Astrocyte (in vitro differentiated cells and primary cell): ENCODE measurements at regions not wholly inside any gene's neighbourhood (a gene's known extent, or its start where the extent isn't known, plus 50 kb on each side); places are given as distances from the start of the nearest gene placed in this dataset.
"Not testable (repeated sequence)": the region's sequence is repeated elsewhere in the genome, so short reads cannot be mapped to it uniquely, and the experiment has no call there.

Experiments
- DNase-seq: peaks from one replicate; pipeline ENCODE4 v3.0.0-alpha.2; 2010; ENCODE audit warnings: low read depth
- FAIRE-seq: peaks from 2 replicates; lab custom pipeline; 2011; peaks lifted over from hg19 to GRCh38; lab: Jason Lieb, UNC
- H2AFZ ChIP-seq: 2 replicates; pipeline ENCODE4 v1.6.0; 2012; ENCODE audit warnings: low read depth, low read length, inconsistent platforms
- H3K27ac ChIP-seq: 2 replicates; pipeline ENCODE4 v1.5.1; 2011; ENCODE audit warnings: low read depth, low read length, inconsistent platforms
- H3K27me3 ChIP-seq: 2 replicates; pipeline ENCODE4 v1.6.0; 2011; ENCODE audit warnings: low read length, inconsistent platforms; ENCODE audit not compliant: insufficient read depth
- H3K36me3 ChIP-seq: 2 replicates; pipeline ENCODE4 v1.5.1; 2011; ENCODE audit warnings: low read length, inconsistent platforms; ENCODE audit not compliant: insufficient read depth
- H3K4me1 ChIP-seq: 2 replicates; pipeline ENCODE4 v1.5.1; 2011; ENCODE audit warnings: low read length, inconsistent platforms; ENCODE audit not compliant: insufficient read depth
- H3K4me2 ChIP-seq: 2 replicates; pipeline ENCODE4 v1.6.0; 2012; ENCODE audit warnings: low read length, inconsistent platforms
- H3K4me3 ChIP-seq: 2 replicates; pipeline ENCODE4 v1.5.1; 2011; ENCODE audit warnings: low read depth, mild to moderate bottlenecking, low read length, inconsistent platforms; ENCODE audit not compliant: insufficient read depth
- H3K79me2 ChIP-seq: 2 replicates; pipeline ENCODE4 v1.6.0; 2012; ENCODE audit warnings: mild to moderate bottlenecking, low read length, inconsistent platforms; ENCODE audit not compliant: insufficient read depth
- H3K9ac ChIP-seq: 2 replicates; pipeline ENCODE4 v1.6.0; 2012; ENCODE audit warnings: mild to moderate bottlenecking, low read length, inconsistent platforms
- H3K9me3 ChIP-seq: 2 replicates; pipeline ENCODE4 v1.5.1; 2012; ENCODE audit warnings: low read depth, mild to moderate bottlenecking, low read length, inconsistent platforms; ENCODE audit not compliant: insufficient read depth
- H4K20me1 ChIP-seq: 2 replicates; pipeline ENCODE4 v1.6.0; 2012; ENCODE audit warnings: low read length, inconsistent platforms; ENCODE audit not compliant: insufficient read depth
- H3K27ac Mint-ChIP-seq: one replicate; pipeline ENCODE4 v1.8.0; 2021; ENCODE audit warnings: mild to moderate bottlenecking, mixed read lengths; ENCODE audit not compliant: unreplicated experiment
- H3K27me3 Mint-ChIP-seq: one replicate; pipeline ENCODE4 v1.8.0; 2021; ENCODE audit warnings: low read depth, mixed read lengths; ENCODE audit not compliant: unreplicated experiment
- H3K36me3 Mint-ChIP-seq: one replicate; pipeline ENCODE4 v1.8.0; 2021; ENCODE audit warnings: low read depth, mixed read lengths; ENCODE audit not compliant: unreplicated experiment
- H3K4me1 Mint-ChIP-seq: one replicate; pipeline ENCODE4 v1.8.0; 2021; ENCODE audit warnings: low read depth, mixed read lengths; ENCODE audit not compliant: unreplicated experiment
- H3K4me3 Mint-ChIP-seq: one replicate; pipeline ENCODE4 v1.8.0; 2021; ENCODE audit warnings: mild to moderate bottlenecking, moderate library complexity, mixed read lengths; ENCODE audit not compliant: unreplicated experiment
- H3K9me3 Mint-ChIP-seq: one replicate; pipeline ENCODE4 v1.8.0; 2021; ENCODE audit warnings: mild to moderate bottlenecking, mixed read lengths; ENCODE audit not compliant: unreplicated experiment
- CTCF ChIP-seq: IDR thresholded peaks from 2 replicates; pipeline ENCODE4 v1.5.1; 2011; ENCODE audit warnings: low read depth, mild to moderate bottlenecking, inconsistent platforms, low read length, moderate library complexity; ENCODE audit not compliant: insufficient read depth
- EZH2 ChIP-seq: IDR thresholded peaks from 2 replicates; pipeline ENCODE4 v1.6.1; 2012; ENCODE audit warnings: mild to moderate bottlenecking, low read length, inconsistent platforms; ENCODE audit not compliant: insufficient read depth

GRCh38 chr17:63286254-63286653 lies 159.9 kb downstream of the CYB561 start:
- Histone ChIP-seq H3K4me2 (no peak overlapping the region), H3K79me2 (peaks cover 25% of the 10 kb centered on the region), H3K9ac (no peak overlapping the region), H3K27ac (peak overlapping the region; percentile 57), H2AFZ (no peak overlapping the region), H3K27me3 (no peaks in the 10 kb centered on the region), H3K36me3 (no peaks in the 10 kb centered on the region), H4K20me1 (no peaks in the 10 kb centered on the region), H3K9me3 (no peaks in the 10 kb centered on the region), H3K4me1 (peaks cover 7% of the 10 kb centered on the region), H3K4me3 (no peak overlapping the region)
- DNase-seq, result no peak
- H3K27ac Mint-ChIP-seq, result no peak overlapping the region
- H3K4me1 Mint-ChIP-seq, result peaks cover 2% of the 10 kb centered on the region
- no peak for TF ChIP-seq EZH2
- no peak for TF ChIP-seq CTCF
- H3K27me3 Mint-ChIP-seq, result no peaks in the 10 kb centered on the region
- H3K9me3 Mint-ChIP-seq, result peaks cover 8% of the 10 kb centered on the region
- H3K36me3 Mint-ChIP-seq, result peaks cover 25% of the 10 kb centered on the region
- H3K4me3 Mint-ChIP-seq, result no peak overlapping the region
- no peak for FAIRE-seq

GRCh38 chr17:63287006-63287405 lies 159.1 kb downstream of the CYB561 start:
- H3K4me3 Mint-ChIP-seq, H3K36me3 ChIP-seq, FAIRE-seq, H4K20me1 ChIP-seq, H3K27me3 Mint-ChIP-seq, H3K4me2 ChIP-seq, H3K9me3 Mint-ChIP-seq, H3K4me1 ChIP-seq, H2AFZ ChIP-seq, H3K9ac ChIP-seq, H3K9me3 ChIP-seq, H3K27ac ChIP-seq, H3K4me3 ChIP-seq, H3K4me1 Mint-ChIP-seq, DNase-seq, H3K27me3 ChIP-seq: not testable (repeated sequence)
- peak overlapping the region; percentile 41 for H3K27ac Mint-ChIP-seq
- H3K79me2 ChIP-seq, result peaks cover 25% of the 10 kb centered on the region
- H3K36me3 Mint-ChIP-seq, result peaks cover 23% of the 10 kb centered on the region

- Mint-ChIP-seq H3K4me1 (peaks cover 21% of the 10 kb centered on the region), H3K27me3 (no peaks in the 10 kb centered on the region), H3K9me3 (peaks cover 8% of the 10 kb centered on the region), H3K36me3 (peaks cover 14% of the 10 kb centered on the region), H3K4me3 (no peak overlapping the region), H3K27ac (no peak overlapping the region)
- Histone ChIP-seq H4K20me1 (no peaks in the 10 kb centered on the region), H3K27ac (no peak overlapping the region), H3K27me3 (no peaks in the 10 kb centered on the region), H3K4me3 (no peak overlapping the region), H3K9ac (no peak overlapping the region), H3K36me3 (no peaks in the 10 kb centered on the region), H3K4me2 (no peak overlapping the region), H3K79me2 (peaks cover 25% of the 10 kb centered on the region), H3K4me1 (peaks cover 29% of the 10 kb centered on the region), H3K9me3 (no peaks in the 10 kb centered on the region), H2AFZ (no peak overlapping the region)
- no peak for FAIRE-seq
- no peak for DNase-seq
- TF ChIP-seq EZH2 (no peak), CTCF (no peak)
These were observed 156.2 kb downstream of the CYB561 start for GRCh38 chr17:63289931-63290330.
